ENCODE measurements at regions not wholly inside any gene's neighbourhood (a gene's known extent, or its start where the extent isn't known, plus 50 kb on each side); places are given as distances from the start of the nearest gene placed in this dataset.

- no peak for DNase-seq (ENCODE audit: low read depth, low spot score)
- Mint-ChIP-seq H3K9me3 (peaks cover 3% of the 10 kb centered on the region), H3K36me3 (ENCODE audit: low read depth) (no peaks in the 10 kb centered on the region), H3K27me3 (ENCODE audit: low read depth) (no peaks in the 10 kb centered on the region), H3K4me3 (no peak overlapping the region), H3K4me1 (peaks cover 24% of the 10 kb centered on the region), H3K27ac (ENCODE audit: unreplicated experiment) (no peak overlapping the region)
- TF ChIP-seq, protein P1, sequence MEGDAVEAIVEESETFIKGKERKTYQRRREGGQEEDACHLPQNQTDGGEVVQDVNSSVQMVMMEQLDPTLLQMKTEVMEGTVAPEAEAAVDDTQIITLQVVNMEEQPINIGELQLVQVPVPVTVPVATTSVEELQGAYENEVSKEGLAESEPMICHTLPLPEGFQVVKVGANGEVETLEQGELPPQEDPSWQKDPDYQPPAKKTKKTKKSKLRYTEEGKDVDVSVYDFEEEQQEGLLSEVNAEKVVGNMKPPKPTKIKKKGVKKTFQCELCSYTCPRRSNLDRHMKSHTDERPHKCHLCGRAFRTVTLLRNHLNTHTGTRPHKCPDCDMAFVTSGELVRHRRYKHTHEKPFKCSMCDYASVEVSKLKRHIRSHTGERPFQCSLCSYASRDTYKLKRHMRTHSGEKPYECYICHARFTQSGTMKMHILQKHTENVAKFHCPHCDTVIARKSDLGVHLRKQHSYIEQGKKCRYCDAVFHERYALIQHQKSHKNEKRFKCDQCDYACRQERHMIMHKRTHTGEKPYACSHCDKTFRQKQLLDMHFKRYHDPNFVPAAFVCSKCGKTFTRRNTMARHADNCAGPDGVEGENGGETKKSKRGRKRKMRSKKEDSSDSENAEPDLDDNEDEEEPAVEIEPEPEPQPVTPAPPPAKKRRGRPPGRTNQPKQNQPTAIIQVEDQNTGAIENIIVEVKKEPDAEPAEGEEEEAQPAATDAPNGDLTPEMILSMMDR (conservative IDR thresholded peaks at IDR 0.05): no peak
These were observed 519.0 kb upstream of the SEMA6A start for GRCh38 chr5:117093653-117094052.

- no peak overlapping the region for H3K4me3 Mint-ChIP-seq
- TF ChIP-seq, protein P1 (conservative IDR thresholded peaks at IDR 0.05): no peak
- no peak for DNase-seq (ENCODE audit: low read depth, low spot score)
- no peaks in the 10 kb centered on the region for H3K9me3 Mint-ChIP-seq
- H3K27ac Mint-ChIP-seq (ENCODE audit: unreplicated experiment): no peak overlapping the region
- H3K27me3 Mint-ChIP-seq (ENCODE audit: low read depth): no peaks in the 10 kb centered on the region
- H3K36me3 Mint-ChIP-seq (ENCODE audit: low read depth): no peaks in the 10 kb centered on the region
- no peaks in the 10 kb centered on the region for H3K4me1 Mint-ChIP-seq
These were observed 514.4 kb upstream of the SEMA6A start for GRCh38 chr5:117089001-117089400.

- TF ChIP-seq, protein P1 (conservative IDR thresholded peaks at IDR 0.05): no peak
These were observed 513.6 kb upstream of the SEMA6A start for GRCh38 chr5:117088176-117088575.

DNA sequence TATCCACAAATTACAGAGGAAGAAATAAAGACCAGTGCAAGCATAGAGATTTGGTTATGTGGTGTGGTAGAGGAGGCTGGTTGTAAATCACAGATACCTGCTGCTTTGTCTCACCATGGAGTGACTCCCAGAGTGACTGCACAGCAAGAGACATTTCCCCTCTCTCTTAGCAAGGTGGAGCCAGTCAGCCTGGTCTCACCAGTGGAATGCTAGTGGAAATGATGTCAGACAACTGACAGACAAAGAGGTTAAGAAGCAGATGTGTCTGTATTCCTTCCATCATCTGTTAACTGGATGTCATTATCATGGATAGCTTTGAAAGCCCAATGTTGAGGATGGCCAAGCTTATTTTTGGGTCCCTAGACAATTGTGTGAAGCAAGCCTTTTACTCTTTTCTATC is 509.4 kb upstream of the SEMA6A start:
- TF ChIP-seq, protein P1 (conservative IDR thresholded peaks at IDR 0.05): no peak
- DNase-seq (ENCODE audit: low read depth, low spot score): no peak
- Mint-ChIP-seq H3K27ac (ENCODE audit: unreplicated experiment) (no peak overlapping the region), H3K4me1 (peaks cover 5% of the 10 kb centered on the region), H3K27me3 (ENCODE audit: low read depth) (no peaks in the 10 kb centered on the region), H3K4me3 (no peak overlapping the region), H3K9me3 (no peaks in the 10 kb centered on the region), H3K36me3 (ENCODE audit: low read depth) (no peaks in the 10 kb centered on the region)

More at GRCh38 chr5:117088176-117088575, 513.6 kb upstream of the SEMA6A start:
- Mint-ChIP-seq H3K4me3 (no peak overlapping the region), H3K4me1 (peaks cover under 1% of the 10 kb centered on the region), H3K27ac (ENCODE audit: unreplicated experiment) (no peak overlapping the region), H3K9me3 (no peaks in the 10 kb centered on the region), H3K27me3 (ENCODE audit: low read depth) (no peaks in the 10 kb centered on the region), H3K36me3 (ENCODE audit: low read depth) (no peaks in the 10 kb centered on the region)
- DNase-seq (ENCODE audit: low read depth, low spot score): no peak

DNA sequence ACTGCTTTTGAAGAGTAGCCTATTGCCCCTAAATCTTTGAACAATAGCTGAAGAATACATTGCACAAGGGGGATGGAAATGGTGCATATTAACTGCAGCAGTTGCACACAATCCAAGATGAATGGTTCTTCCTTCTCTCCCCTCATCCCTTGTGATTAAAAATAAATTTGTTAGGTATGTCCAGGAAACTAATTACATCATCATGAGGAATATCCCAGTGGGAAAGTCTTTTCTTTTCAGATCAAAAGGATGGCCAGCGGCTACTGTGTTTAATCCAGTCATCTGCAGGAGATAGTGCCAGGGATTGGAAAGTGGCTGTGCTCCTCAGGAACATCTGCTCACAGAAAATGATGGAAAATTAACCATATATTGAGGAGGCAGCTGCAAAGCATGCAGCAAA is 508.4 kb upstream of the SEMA6A start:
- H3K9me3 Mint-ChIP-seq: no peaks in the 10 kb centered on the region
- no peak overlapping the region for H3K4me3 Mint-ChIP-seq
- no peak overlapping the region for H3K27ac Mint-ChIP-seq (ENCODE audit: unreplicated experiment)
- H3K27me3 Mint-ChIP-seq (ENCODE audit: low read depth): no peaks in the 10 kb centered on the region
- no peaks in the 10 kb centered on the region for H3K36me3 Mint-ChIP-seq (ENCODE audit: low read depth)
- H3K4me1 Mint-ChIP-seq: peaks cover 5% of the 10 kb centered on the region
- TF ChIP-seq, protein P1 (conservative IDR thresholded peaks at IDR 0.05): no peak
- no peak for DNase-seq (ENCODE audit: low read depth, low spot score)

DNA sequence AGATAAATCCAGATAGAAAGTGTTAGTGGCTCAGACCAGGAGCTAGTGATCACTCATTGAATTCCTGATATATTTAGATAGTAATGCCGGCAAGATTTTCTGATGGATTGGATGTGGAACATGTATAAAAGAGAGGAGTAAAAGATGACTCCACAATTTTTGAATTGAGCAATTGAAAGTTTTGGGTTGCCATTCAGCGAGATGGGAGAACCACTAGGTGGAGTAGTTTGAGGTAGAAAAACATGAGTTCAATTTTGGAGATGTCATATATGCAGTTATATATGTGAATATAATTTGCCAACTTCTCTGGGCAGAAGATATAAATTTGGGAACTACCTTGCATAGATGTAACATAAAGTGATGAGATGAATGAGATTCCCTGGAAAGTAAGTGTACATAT is 502.5 kb upstream of the SEMA6A start:
- DNase-seq (ENCODE audit: low read depth, low spot score): no peak
- TF ChIP-seq, protein P1 (conservative IDR thresholded peaks at IDR 0.05): peak; percentile 63
- Mint-ChIP-seq H3K36me3 (ENCODE audit: low read depth) (no peaks in the 10 kb centered on the region), H3K4me3 (no peak overlapping the region), H3K9me3 (peaks cover under 1% of the 10 kb centered on the region), H3K27ac (ENCODE audit: unreplicated experiment) (no peak overlapping the region), H3K4me1 (no peaks in the 10 kb centered on the region), H3K27me3 (ENCODE audit: low read depth) (no peaks in the 10 kb centered on the region)

All from neural crest cell (in vitro differentiated cells).